Left lung (tissue), 4 donors: ENCODE measurements at regions not wholly inside any gene's neighbourhood (a gene's known extent, or its start where the extent isn't known, plus 50 kb on each side); places are given as distances from the start of the nearest gene placed in this dataset.
"Not testable (repeated sequence)": the region's sequence is repeated elsewhere in the genome, so short reads cannot be mapped to it uniquely, and the experiment has no call there.

Source experiments
- ATAC-seq: fragments of 200-7000 bp; cut with Tn5 transposase; one replicate; pipeline ENCODE4 v1.9.1; 2020; ENCODE audit warnings: moderate library complexity
- DNase-seq, 4 donors: peaks; one replicate each; pipeline ENCODE4 v3.0.0-alpha.2; 2013 to 2020
- H3K27ac ChIP-seq, 2 donors: fragments of 200-600 bp; sonication (generic) in 1 of 2; one replicate each; pipeline versions ENCODE4 v1.5.0 to v1.8.0; 2020 to 2021
- H3K27me3 ChIP-seq, 2 donors: fragments of 200-600 bp; sonication (generic) in 1 of 2; one replicate each; pipeline versions ENCODE4 v1.5.0 to v1.8.0; 2020 to 2021
- H3K36me3 ChIP-seq, 2 donors: fragments of 200-600 bp; sonication (generic) in 1 of 2; one replicate each; pipeline versions ENCODE4 v1.5.0 to v1.8.0; 2020 to 2021
- H3K4me1 ChIP-seq, 2 donors: fragments of 200-600 bp; one replicate each; pipeline ENCODE4 v1.8.0; 2021
- H3K4me3 ChIP-seq, 2 donors: fragments of 200-600 bp; sonication (generic) in 1 of 2; one replicate each; pipeline versions ENCODE4 v1.5.0 to v1.8.0; 2020 to 2021; ENCODE audit warnings: mild to moderate bottlenecking in 1 of 2
- H3K9me3 ChIP-seq, 2 donors: fragments of 200-600 bp; sonication (generic) in 1 of 2; one replicate each; pipeline versions ENCODE4 v1.5.0 to v1.8.0; 2020 to 2021
- intact Hi-C, 2 donors: fragments of 100-400 bp; cut with DNase I; formaldehyde crosslinking; loops; one replicate each; pipeline versions ENCODE4 v1.11.2 to v1.14.2; 2022
- TF ChIP-seq, protein P1 (sequence below), 2 donors: fragments of 200-600 bp; sonication (generic) in 1 of 2; IDR thresholded peaks; one replicate each; pipeline versions ENCODE4 v1.5.0 to v1.8.0; 2021; ENCODE audit warnings: antibody characterized with exemption in 2 of 2
- donor health status: DM: no; HTN: yes; CAD: no.
- donor health status: DM: no; HTN: no; CAD: no.

DNA sequence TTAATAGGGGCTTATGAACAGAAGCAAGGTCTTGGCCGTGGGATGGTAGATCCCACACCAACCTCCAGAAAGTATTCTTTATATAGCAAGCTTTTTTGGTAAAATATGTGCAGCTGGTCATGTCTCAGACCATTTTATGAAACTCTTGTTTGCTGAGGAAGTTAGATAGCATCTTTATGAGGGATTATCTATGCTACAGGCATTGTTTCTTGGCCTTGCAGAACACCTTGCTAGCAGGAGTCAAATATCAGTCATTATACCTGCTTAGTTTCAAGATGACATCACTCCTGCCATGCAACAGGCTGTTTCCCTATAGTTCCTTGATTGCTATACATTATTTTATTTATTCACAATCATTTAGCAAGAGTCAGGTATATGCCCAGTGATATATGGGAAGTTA lies 84.8 kb upstream of the LRFN5 start:
- Histone ChIP-seq H3K9me3 (no peaks in the 10 kb centered on the region), H3K4me1 (no peaks in the 10 kb centered on the region), H3K36me3 (no peaks in the 10 kb centered on the region), H3K27me3 (no peaks in the 10 kb centered on the region), H3K4me3 (no peak overlapping the region), H3K27ac (no peak overlapping the region)
- TF ChIP-seq, protein P1, sequence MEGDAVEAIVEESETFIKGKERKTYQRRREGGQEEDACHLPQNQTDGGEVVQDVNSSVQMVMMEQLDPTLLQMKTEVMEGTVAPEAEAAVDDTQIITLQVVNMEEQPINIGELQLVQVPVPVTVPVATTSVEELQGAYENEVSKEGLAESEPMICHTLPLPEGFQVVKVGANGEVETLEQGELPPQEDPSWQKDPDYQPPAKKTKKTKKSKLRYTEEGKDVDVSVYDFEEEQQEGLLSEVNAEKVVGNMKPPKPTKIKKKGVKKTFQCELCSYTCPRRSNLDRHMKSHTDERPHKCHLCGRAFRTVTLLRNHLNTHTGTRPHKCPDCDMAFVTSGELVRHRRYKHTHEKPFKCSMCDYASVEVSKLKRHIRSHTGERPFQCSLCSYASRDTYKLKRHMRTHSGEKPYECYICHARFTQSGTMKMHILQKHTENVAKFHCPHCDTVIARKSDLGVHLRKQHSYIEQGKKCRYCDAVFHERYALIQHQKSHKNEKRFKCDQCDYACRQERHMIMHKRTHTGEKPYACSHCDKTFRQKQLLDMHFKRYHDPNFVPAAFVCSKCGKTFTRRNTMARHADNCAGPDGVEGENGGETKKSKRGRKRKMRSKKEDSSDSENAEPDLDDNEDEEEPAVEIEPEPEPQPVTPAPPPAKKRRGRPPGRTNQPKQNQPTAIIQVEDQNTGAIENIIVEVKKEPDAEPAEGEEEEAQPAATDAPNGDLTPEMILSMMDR (IDR thresholded peaks at IDR 0.05) = no peak
- ATAC-seq (no peak), DNase-seq (no peak)
- intact Hi-C loops = no loop called here

DNA sequence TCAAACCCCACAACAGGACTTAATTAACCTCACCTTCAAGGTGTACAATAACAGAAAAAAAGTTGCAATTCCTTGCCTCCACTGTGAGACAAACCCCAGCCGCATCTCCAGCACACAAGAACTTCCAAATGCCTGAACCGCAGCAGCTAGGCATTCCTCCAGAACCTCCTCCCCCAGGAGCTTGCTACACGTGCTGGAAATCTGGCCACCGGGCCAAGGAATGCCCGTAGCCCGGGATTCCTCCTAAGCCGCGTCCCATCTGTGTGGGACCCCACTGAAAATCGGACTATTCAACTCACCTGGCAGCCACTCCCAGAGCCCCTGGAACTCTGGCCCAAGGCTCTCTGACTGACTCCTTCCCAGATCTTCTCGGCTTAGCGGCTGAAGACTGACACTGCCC lies 88.6 kb upstream of the LRFN5 start:
- intact Hi-C loops, H3K4me1 ChIP-seq, DNase-seq, H3K9me3 ChIP-seq, H3K27me3 ChIP-seq, H3K4me3 ChIP-seq, ATAC-seq, H3K36me3 ChIP-seq, H3K27ac ChIP-seq: not testable (repeated sequence)

DNA sequence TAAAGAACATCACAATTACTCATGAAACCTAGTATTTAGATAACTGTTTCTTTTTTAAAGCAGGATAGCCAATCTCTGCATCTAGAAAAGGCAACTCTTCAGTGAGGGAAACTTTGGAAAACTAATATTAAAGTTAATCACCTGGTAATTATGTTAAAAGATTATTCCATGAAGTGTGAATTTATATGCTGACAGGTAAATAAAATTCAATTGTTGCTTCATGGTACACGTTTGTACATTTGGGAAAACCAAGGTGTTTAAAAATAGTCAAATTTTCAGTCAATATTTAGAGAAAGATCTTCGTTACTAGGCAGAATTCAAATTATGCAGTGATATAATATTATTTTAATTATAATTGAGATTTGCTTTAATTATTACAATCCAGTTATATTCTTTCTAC lies 100.1 kb upstream of the LRFN5 start:
- TF ChIP-seq, protein P1 (IDR thresholded peaks at IDR 0.05) = no peak
- Histone ChIP-seq H3K27me3 (no peaks in the 10 kb centered on the region), H3K27ac (no peak overlapping the region), H3K36me3 (no peaks in the 10 kb centered on the region), H3K4me1 (no peaks in the 10 kb centered on the region), H3K4me3 (no peak overlapping the region), H3K9me3 (no peaks in the 10 kb centered on the region)
- ATAC-seq = no peak
- DNase-seq = no peak
- intact Hi-C loops = no loop called here

DNA sequence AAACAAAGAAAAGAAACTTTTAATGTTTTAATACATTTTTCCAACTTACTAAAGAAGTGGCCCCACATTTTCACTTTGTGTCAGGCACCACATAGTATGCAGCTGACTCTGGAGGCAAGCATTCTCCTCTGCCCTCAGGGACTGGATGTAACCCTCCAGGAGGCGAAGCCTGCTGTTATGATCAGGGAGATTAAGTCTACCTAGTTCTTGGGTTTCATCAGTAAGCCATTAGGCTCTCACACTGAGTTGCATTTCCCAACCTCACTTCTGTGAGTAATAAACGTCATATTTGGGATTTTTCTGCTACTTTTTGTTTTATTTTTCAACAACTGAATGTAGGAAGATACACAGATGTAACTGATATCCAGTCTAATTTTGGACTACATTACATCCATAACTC lies 101.2 kb upstream of the LRFN5 start:
- Histone ChIP-seq H3K36me3 (no peaks in the 10 kb centered on the region), H3K9me3 (no peaks in the 10 kb centered on the region), H3K27ac (no peak overlapping the region), H3K4me1 (no peaks in the 10 kb centered on the region), H3K27me3 (no peaks in the 10 kb centered on the region), H3K4me3 (no peak overlapping the region)
- ATAC-seq (no peak), DNase-seq (no peak)
- TF ChIP-seq, protein P1 (IDR thresholded peaks at IDR 0.05) = no peak
- intact Hi-C loops = no loop called here

DNA sequence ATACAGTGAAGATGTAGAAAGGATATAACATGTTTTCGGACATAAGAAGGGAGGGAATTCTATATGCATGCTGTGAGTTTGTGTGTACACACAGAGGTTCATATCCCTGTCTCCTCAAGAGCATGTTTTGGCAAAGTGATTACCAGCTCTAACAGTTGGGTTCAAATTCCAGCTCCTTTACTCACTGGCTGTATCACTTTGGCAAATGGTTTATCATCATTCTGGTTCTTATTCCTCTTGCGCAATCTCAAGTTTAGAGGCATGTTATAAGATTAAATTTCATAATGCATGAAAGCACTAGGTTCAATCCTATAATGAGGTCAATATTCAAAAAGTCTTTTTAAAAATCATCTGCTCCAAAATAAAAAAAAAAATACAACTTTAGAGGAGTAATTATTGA lies 107.7 kb upstream of the LRFN5 start:
- DNase-seq = no peak
- intact Hi-C loops = no loop called here
- Histone ChIP-seq H3K27me3 (no peaks in the 10 kb centered on the region), H3K9me3 (no peaks in the 10 kb centered on the region), H3K4me3 (no peak overlapping the region), H3K4me1 (no peaks in the 10 kb centered on the region), H3K27ac (no peak overlapping the region), H3K36me3 (no peaks in the 10 kb centered on the region)
- TF ChIP-seq, protein P1 (IDR thresholded peaks at IDR 0.05) = no peak
- no peak for ATAC-seq

DNA sequence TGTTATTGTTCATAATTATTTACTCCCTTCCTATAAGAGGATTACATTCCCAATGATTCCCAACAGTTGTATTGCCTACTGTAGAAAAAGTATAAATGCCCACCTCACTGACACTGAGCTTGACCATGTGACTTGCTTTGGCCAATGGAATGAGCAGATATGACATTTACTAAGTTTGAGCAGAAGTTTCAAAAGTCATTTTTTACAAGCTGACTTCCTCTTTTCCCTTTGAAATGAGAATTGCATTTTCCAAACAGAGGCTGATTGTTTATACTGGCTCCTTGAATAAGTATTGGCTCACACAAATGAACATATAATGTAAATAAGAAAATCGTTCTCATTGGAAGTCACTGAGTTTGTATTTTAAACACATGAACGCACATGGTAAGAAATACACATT lies 116.4 kb upstream of the LRFN5 start:
- TF ChIP-seq, protein P1 (IDR thresholded peaks at IDR 0.05) = no peak
- peaks cover 0 to 9% of the 10 kb centered on the region in 2 donors for H3K9me3 ChIP-seq
- no peak overlapping the region for H3K4me3 ChIP-seq
- H3K36me3 ChIP-seq = no peaks in the 10 kb centered on the region
- no peak overlapping the region for H3K27ac ChIP-seq
- no peaks in the 10 kb centered on the region for H3K27me3 ChIP-seq
- ATAC-seq = no peak
- DNase-seq = no peak
- intact Hi-C loops = no loop called here
- H3K4me1 ChIP-seq = no peaks in the 10 kb centered on the region
